ENCODE measurements at regions not wholly inside any gene's neighbourhood (a gene's known extent, or its start where the extent isn't known, plus 50 kb on each side); places are given as distances from the start of the nearest gene placed in this dataset.

DNA sequence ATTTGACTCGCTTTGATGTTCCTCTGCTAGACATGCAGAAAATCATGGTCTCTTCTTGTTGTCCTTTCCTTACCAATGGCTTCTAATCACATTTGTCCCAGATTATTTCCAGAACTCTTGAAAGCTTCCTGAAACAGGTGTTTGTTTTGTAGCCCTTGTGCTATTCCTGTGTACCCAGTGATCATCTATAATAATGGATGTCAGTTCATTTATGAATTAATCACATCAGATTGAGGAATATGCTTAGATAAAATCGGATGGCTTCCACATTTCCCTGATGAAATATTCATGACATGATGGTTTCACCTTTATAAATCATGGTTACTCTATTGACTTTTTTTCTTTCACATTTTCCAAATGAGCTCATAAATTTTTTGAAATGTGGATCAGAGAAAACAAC, 359.0 kb upstream of the DMAC1 start:
- intact Hi-C loops (cut with DNase I), result no loop called here
- Histone ChIP-seq H3K4me1 (no peaks in the 10 kb centered on the region), H3K27me3 (no peaks in the 10 kb centered on the region), H3K27ac (no peak overlapping the region), H3K9me3 (no peaks in the 10 kb centered on the region), H3K4me3 (no peak overlapping the region), H3K36me3 (no peaks in the 10 kb centered on the region)
- TF ChIP-seq CTCF (IDR thresholded peaks at IDR 0.05), result no peak
- no peak for DNase-seq
- ATAC-seq, result no peak

DNA sequence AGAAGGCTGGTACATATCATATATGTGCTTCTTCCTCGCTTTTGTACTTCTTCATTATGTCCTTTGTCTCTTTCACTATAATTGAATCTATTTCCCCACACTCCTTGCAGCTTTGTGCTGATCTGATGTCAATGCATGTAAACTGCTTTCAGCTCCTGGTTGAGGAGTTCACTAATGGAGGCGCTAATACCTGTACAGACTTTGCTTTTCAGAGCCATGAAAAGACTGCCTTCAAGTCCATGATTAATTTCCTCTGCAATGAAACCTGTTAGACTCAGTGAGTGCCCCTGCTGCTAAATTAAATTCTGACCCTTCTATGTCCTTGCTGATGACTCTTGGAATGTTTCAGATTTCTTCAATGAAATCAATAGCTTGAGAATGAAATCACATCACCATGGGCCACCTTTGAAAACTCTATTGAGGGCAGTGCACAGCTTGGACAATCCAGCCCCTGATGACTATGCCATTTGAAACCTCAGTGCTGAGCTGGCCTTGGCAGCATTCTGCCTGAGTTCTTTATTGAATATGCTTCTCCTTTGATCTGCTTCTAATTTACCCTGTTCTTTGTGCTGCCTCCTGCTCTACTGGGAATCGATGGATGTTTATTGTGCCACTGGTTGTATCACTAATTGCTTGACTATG, 358.2 kb upstream of the DMAC1 start:
- ATAC-seq (no peak), DNase-seq (no peak)
- Histone ChIP-seq H3K9me3 (no peaks in the 10 kb centered on the region), H3K27me3 (no peaks in the 10 kb centered on the region), H3K4me3 (no peak overlapping the region), H3K4me1 (no peaks in the 10 kb centered on the region), H3K27ac (no peak overlapping the region), H3K36me3 (no peaks in the 10 kb centered on the region)
- no peak for TF ChIP-seq CTCF (IDR thresholded peaks at IDR 0.05)
- intact Hi-C loops (cut with DNase I), result no loop called here

GRCh38 chr9:8156346-8156745, 356.8 kb upstream of the DMAC1 start:
- H3K27me3 ChIP-seq, result no peaks in the 10 kb centered on the region
- intact Hi-C loops (cut with DNase I), result no loop called here
- no peaks in the 10 kb centered on the region for H3K4me1 ChIP-seq
- DNase-seq, result no peak
- no peaks in the 10 kb centered on the region for H3K9me3 ChIP-seq
- no peak overlapping the region for H3K27ac ChIP-seq
- no peak for TF ChIP-seq CTCF (IDR thresholded peaks at IDR 0.05)
- H3K4me3 ChIP-seq, result no peak overlapping the region
- no peak for ATAC-seq
- no peaks in the 10 kb centered on the region for H3K36me3 ChIP-seq

- Histone ChIP-seq H3K27ac (no peak overlapping the region), H3K27me3 (no peaks in the 10 kb centered on the region), H3K9me3 (no peaks in the 10 kb centered on the region), H3K36me3 (no peaks in the 10 kb centered on the region), H3K4me3 (no peak overlapping the region), H3K4me1 (no peaks in the 10 kb centered on the region)
- no peak for TF ChIP-seq CTCF (IDR thresholded peaks at IDR 0.05)
- intact Hi-C loops (cut with DNase I), result no loop called here
- DNase-seq (no peak), ATAC-seq (no peak)
Observed at GRCh38 chr9:8155706-8156105, 356.1 kb upstream of the DMAC1 start.

GRCh38 chr9:8143677-8144076, 344.1 kb upstream of the DMAC1 start:
- DNase-seq (no peak), ATAC-seq (no peak)
- H3K27ac ChIP-seq, result no peak overlapping the region
- intact Hi-C loops (cut with DNase I), result no loop called here
- no peaks in the 10 kb centered on the region for H3K36me3 ChIP-seq
- H3K4me1 ChIP-seq, result no peaks in the 10 kb centered on the region
- H3K27me3 ChIP-seq, result no peaks in the 10 kb centered on the region
- H3K4me3 ChIP-seq, result no peak overlapping the region
- H3K9me3 ChIP-seq, result no peaks in the 10 kb centered on the region
- no peak for TF ChIP-seq CTCF (IDR thresholded peaks at IDR 0.05)

Measured in left lung (tissue), 4 donors.